ENCODE measurements at regions not wholly inside any gene's neighbourhood (a gene's known extent, or its start where the extent isn't known, plus 50 kb on each side); places are given as distances from the start of the nearest gene placed in this dataset.

DNA sequence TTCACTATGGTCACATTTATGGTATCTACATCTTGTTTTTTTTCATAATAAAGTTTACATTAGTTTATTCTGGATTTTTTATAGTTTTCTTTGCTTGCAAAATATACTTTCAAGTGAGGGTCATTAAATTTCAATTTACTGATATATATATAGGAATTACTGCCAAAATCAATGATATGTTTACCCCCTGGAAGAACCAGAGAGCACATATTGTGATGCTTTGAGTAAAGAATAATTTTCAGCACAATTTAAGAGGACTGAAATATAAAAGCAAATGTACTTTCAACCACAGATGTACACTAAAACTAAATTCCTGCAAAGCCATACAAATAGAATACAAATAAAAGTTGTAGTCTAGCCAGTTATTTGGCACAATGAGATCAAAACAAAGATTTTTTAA is 242.2 kb upstream of the PCDH18 start:
- TF ChIP-seq, protein P1, sequence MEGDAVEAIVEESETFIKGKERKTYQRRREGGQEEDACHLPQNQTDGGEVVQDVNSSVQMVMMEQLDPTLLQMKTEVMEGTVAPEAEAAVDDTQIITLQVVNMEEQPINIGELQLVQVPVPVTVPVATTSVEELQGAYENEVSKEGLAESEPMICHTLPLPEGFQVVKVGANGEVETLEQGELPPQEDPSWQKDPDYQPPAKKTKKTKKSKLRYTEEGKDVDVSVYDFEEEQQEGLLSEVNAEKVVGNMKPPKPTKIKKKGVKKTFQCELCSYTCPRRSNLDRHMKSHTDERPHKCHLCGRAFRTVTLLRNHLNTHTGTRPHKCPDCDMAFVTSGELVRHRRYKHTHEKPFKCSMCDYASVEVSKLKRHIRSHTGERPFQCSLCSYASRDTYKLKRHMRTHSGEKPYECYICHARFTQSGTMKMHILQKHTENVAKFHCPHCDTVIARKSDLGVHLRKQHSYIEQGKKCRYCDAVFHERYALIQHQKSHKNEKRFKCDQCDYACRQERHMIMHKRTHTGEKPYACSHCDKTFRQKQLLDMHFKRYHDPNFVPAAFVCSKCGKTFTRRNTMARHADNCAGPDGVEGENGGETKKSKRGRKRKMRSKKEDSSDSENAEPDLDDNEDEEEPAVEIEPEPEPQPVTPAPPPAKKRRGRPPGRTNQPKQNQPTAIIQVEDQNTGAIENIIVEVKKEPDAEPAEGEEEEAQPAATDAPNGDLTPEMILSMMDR (IDR thresholded peaks at IDR 0.05) = no peak
- TF ChIP-seq POLR2A (IDR thresholded peaks at IDR 0.05) = no peak
